ENCODE measurements at regions not wholly inside any gene's neighbourhood (a gene's known extent, or its start where the extent isn't known, plus 50 kb on each side); places are given as distances from the start of the nearest gene placed in this dataset.

GRCh38 chr2:64859312-64860212 lies 129.6 kb upstream of the SLC1A4 start:
- DNase-seq, result no peak

GRCh38 chr2:64860276-64860885 lies 128.8 kb upstream of the SLC1A4 start:
- DNase-seq, result no peak

- no peak for DNase-seq
Measured at GRCh38 chr2:64860936-64861335, 128.3 kb upstream of the SLC1A4 start.

GRCh38 chr2:64861452-64862397 lies 127.5 kb upstream of the SLC1A4 start:
- DNase-seq, result no peak

- DNase-seq, result no peak
Measured at GRCh38 chr2:64862623-64863022, 126.6 kb upstream of the SLC1A4 start.

GRCh38 chr2:64863097-64863820 lies 125.9 kb upstream of the SLC1A4 start:
- DNase-seq, result no peak

- no peak for DNase-seq
Measured at GRCh38 chr2:64865073-64865830, 123.9 kb upstream of the SLC1A4 start.

- DNase-seq, result no peak
Measured at GRCh38 chr2:64865831-64866345, 123.3 kb upstream of the SLC1A4 start.

- DNase-seq, result no peak
Measured at GRCh38 chr2:64866797-64867196, 122.4 kb upstream of the SLC1A4 start.

- DNase-seq, result no peak
Measured at GRCh38 chr2:64867253-64867996, 121.8 kb upstream of the SLC1A4 start.

GRCh38 chr2:64869126-64869525 lies 120.1 kb upstream of the SLC1A4 start:
- DNase-seq, result no peak

GRCh38 chr2:64873472-64873924 lies 115.7 kb upstream of the SLC1A4 start:
- no peak for DNase-seq

- no peak for DNase-seq
Measured at GRCh38 chr2:64874593-64874992, 114.6 kb upstream of the SLC1A4 start.

GRCh38 chr2:64875368-64875767 lies 113.8 kb upstream of the SLC1A4 start:
- DNase-seq, result no peak

- DNase-seq, result no peak
Measured at GRCh38 chr2:64876137-64876647, 113.0 kb upstream of the SLC1A4 start.

GRCh38 chr2:64879745-64880144 lies 109.5 kb upstream of the SLC1A4 start:
- no peak for DNase-seq

- no peak for DNase-seq
Measured at GRCh38 chr2:64880193-64880951, 108.8 kb upstream of the SLC1A4 start.

- no peak for DNase-seq
Measured at GRCh38 chr2:64881037-64881492, 108.1 kb upstream of the SLC1A4 start.

GRCh38 chr2:64887565-64887964 lies 101.6 kb upstream of the SLC1A4 start:
- no peak for DNase-seq

All from NCI-H446 treated with DMSO at 0.1 percent for 48 hours (cell line).